HepG2 (cell line): ENCODE measurements at regions not wholly inside any gene's neighbourhood (a gene's known extent, or its start where the extent isn't known, plus 50 kb on each side); places are given as distances from the start of the nearest gene placed in this dataset.

ENCODE experiments used
- ATAC-seq: fragments of 200-7000 bp; cut with Tn5 transposase; 3 replicates; pipeline ENCODE4 v1.9.1; 2020; ENCODE audit warnings: mild to moderate bottlenecking, moderate library complexity
- BruUV-seq: library from RNA; stranded (reverse); fragments of 400-500 nt; replicated peaks from 2 replicates; lab custom pipeline; 2021; lab: Mats Ljungman, UMichigan
- CTCF ChIA-PET: fragments of 300-600 bp; formaldehyde crosslinking; extraction: SDS; loops from one replicate; lab custom pipeline; 2021; ENCODE audit warnings: low total read pairs, inconsistent platforms, low intra/inter-chr PET ratio; lab: Yijun Ruan, JAX
- POLR2A ChIA-PET: fragments of 350-600 bp; sonication (Branson Sonifier 250); formaldehyde crosslinking; loops from one replicate; lab custom pipeline; 2020; ENCODE audit warnings: antibody characterized with exemption, inconsistent platforms; lab: Yijun Ruan, JAX
- DNase-seq: peaks from one replicate; pipeline ENCODE4 v3.0.0-alpha.2; 2015; ENCODE audit warnings: low spot score
- FAIRE-seq: peaks from 3 replicates; lab custom pipeline; 2011; peaks lifted over from hg19 to GRCh38; lab: Jason Lieb, UNC
- H2AFZ ChIP-seq: one replicate; pipeline ENCODE4 v1.6.1; 2011; ENCODE audit warnings: low read length, inconsistent platforms
- H3K27ac ChIP-seq: fragments of 300-600 bp; 3 replicates; pipeline ENCODE4 v1.8.0; 2011; ENCODE audit warnings: mixed run types, mild to moderate bottlenecking, mixed read lengths, low read length, inconsistent platforms; ENCODE audit not compliant: insufficient read depth; ENCODE audit errors: extremely low read length
- H3K27me3 ChIP-seq, 2 experiments: fragments of 200-600 bp in 1 of 2; 2 replicates in 1 of 2; 3 replicates in 1 of 2; pipeline versions ENCODE4 v1.6.0 to v1.8.0; 2011; ENCODE audit warnings: low read length in 2 of 2, mild to moderate bottlenecking in 2 of 2, moderate library complexity in 2 of 2, inconsistent platforms in 1 of 2; ENCODE audit not compliant: insufficient read depth in 2 of 2, control insufficient read depth in 1 of 2
- H3K36me3 ChIP-seq, 2 experiments: fragments of 200-600 bp in 1 of 2; replicated peaks in 1 of 2; 2 replicates in 1 of 2; 3 replicates in 1 of 2; pipeline versions ENCODE4 v1.5.1 to v1.8.0; 2011; ENCODE audit warnings: low read length in 2 of 2, inconsistent platforms in 1 of 2; ENCODE audit not compliant: insufficient read depth in 2 of 2, control insufficient read depth in 1 of 2
- H3K4me1 ChIP-seq: 2 replicates; pipeline ENCODE4 v1.5.1; 2012; ENCODE audit warnings: low read length, inconsistent platforms; ENCODE audit not compliant: insufficient read depth
- H3K4me2 ChIP-seq: 2 replicates; pipeline ENCODE4 v1.6.0; 2011; ENCODE audit warnings: low read depth, low read length, inconsistent platforms
- H3K4me3 ChIP-seq, 3 experiments: fragments of 200-600 bp in 1 of 3; sonication (generic), shearing (Covaris generic) in 1 of 3; replicated peaks in 1 of 3; 2 replicates each; pipeline ENCODE4 v1.5.1; 2011 to 2016; ENCODE audit warnings: low read length in 3 of 3, inconsistent platforms in 2 of 3, low read depth in 2 of 3, mild to moderate bottlenecking in 2 of 3, control low read depth in 1 of 3, mixed read lengths in 1 of 3; ENCODE audit not compliant: insufficient read depth in 1 of 3
- H3K79me2 ChIP-seq: one replicate; pipeline ENCODE4 v1.6.1; 2011; ENCODE audit warnings: low read length, inconsistent platforms; ENCODE audit not compliant: insufficient read depth
- H3K9ac ChIP-seq: 2 replicates; pipeline ENCODE4 v1.6.0; 2011; ENCODE audit warnings: mild to moderate bottlenecking, low read depth, low read length, inconsistent platforms; ENCODE audit not compliant: insufficient read depth
- H3K9me3 ChIP-seq: 2 replicates; pipeline ENCODE4 v1.5.1; 2012; ENCODE audit warnings: mild to moderate bottlenecking, low read length
- H4K20me1 ChIP-seq: 2 replicates; pipeline ENCODE4 v1.6.0; 2011; ENCODE audit warnings: inconsistent platforms, mild to moderate bottlenecking, low read length, moderate library complexity; ENCODE audit not compliant: insufficient read depth
- ARHGAP35 ChIP-seq: sonication (generic); formaldehyde crosslinking; IDR thresholded peaks from 2 replicates; pipeline ENCODE4 v1.9.0; 2022; ENCODE audit warnings: mild to moderate bottlenecking, inconsistent platforms, moderate library complexity, missing genetic modification reagents, borderline replicate concordance
- FIP1L1 ChIP-seq: fragments of 200-400 bp; formaldehyde crosslinking; IDR thresholded peaks from 2 replicates; pipeline ENCODE4 v1.6.1; 2018; ENCODE audit warnings: low read depth, mild to moderate bottlenecking, low read length, moderate library complexity, borderline replicate concordance; ENCODE audit not compliant: insufficient read depth
- HNF4G ChIP-seq, 2 experiments: sonication (generic) in 1 of 2; formaldehyde crosslinking in 1 of 2; IDR thresholded peaks; 2 replicates each; pipeline versions ENCODE4 v1.4.0 to v1.6.1; 2011 to 2020; ENCODE audit warnings: borderline replicate concordance in 2 of 2, low read depth in 2 of 2, mild to moderate bottlenecking in 2 of 2, low read length in 1 of 2, missing genetic modification reagents in 1 of 2, moderate library complexity in 1 of 2
- MTA3 ChIP-seq: sonication (generic); formaldehyde crosslinking; IDR thresholded peaks from 2 replicates; pipeline ENCODE4 v1.4.0; 2020; ENCODE audit warnings: missing genetic modification reagents
- MYNN ChIP-seq: sonication (generic); formaldehyde crosslinking; IDR thresholded peaks from 2 replicates; pipeline ENCODE4 v1.4.0; 2020; ENCODE audit warnings: mild to moderate bottlenecking, low read depth, missing genetic modification reagents
- ZBTB1 ChIP-seq: sonication (generic); formaldehyde crosslinking; IDR thresholded peaks from 2 replicates; pipeline ENCODE4 v1.4.0; 2020; ENCODE audit warnings: missing genetic modification reagents, borderline replicate concordance
- ZFP36L2 ChIP-seq: sonication (generic); formaldehyde crosslinking; IDR thresholded peaks from 2 replicates; pipeline ENCODE4 v1.4.0; 2020; ENCODE audit warnings: missing genetic modification reagents
- ZNF33A ChIP-seq: sonication (generic); formaldehyde crosslinking; IDR thresholded peaks from 2 replicates; pipeline ENCODE4 v1.5.1; 2020; ENCODE audit warnings: missing genetic modification reagents, mild to moderate bottlenecking, moderate library complexity, borderline replicate concordance
- ZNF367 ChIP-seq: sonication (generic); formaldehyde crosslinking; IDR thresholded peaks from 2 replicates; pipeline ENCODE4 v1.4.0; 2020; ENCODE audit warnings: missing genetic modification reagents, borderline replicate concordance
- ZNF468 ChIP-seq: sonication (generic); formaldehyde crosslinking; IDR thresholded peaks from 2 replicates; pipeline ENCODE4 v1.8.0; 2022; ENCODE audit warnings: mild to moderate bottlenecking, moderate library complexity, missing genetic modification reagents
- WGBS: methylation state at CpG from one replicate; pipeline ENCODE4 v1.1.6; 2017; ENCODE audit warnings: low lambda C conversion rate; 5-methylcytosine and 5-hydroxymethylcytosine counted together
- in situ Hi-C: cut with HindIII; loops from 2 replicates; pipeline ENCODE4 v1.10.0; 2017; ENCODE audit warnings: low pct_unique_long_range_greater_than_20kb; ENCODE audit not compliant: extremely low pct_ligation_motif_present
- intact Hi-C: fragments of 100-400 bp; cut with micrococcal nuclease; formaldehyde crosslinking; loops from one replicate; pipeline ENCODE4 v1.10.0; 2022; ENCODE audit not compliant: unreplicated experiment
- TF ChIP-seq, protein P1 (sequence below): IDR thresholded peaks from 2 replicates; pipeline ENCODE4 v1.6.1; 2018; ENCODE audit warnings: missing genetic modification reagents, mild to moderate bottlenecking, missing compliant biosample characterization
- TF ChIP-seq, protein P2 (sequence below): sonication (generic); formaldehyde crosslinking; IDR thresholded peaks from 2 replicates; pipeline ENCODE4 v1.4.0; 2020; ENCODE audit warnings: missing genetic modification reagents, low read depth, mild to moderate bottlenecking, borderline replicate concordance
- TF ChIP-seq, protein P3 (sequence below): sonication (generic); formaldehyde crosslinking; conservative IDR thresholded peaks from 2 replicates; pipeline ENCODE4 v1.5.0; 2020; ENCODE audit warnings: missing genetic modification reagents
- TF ChIP-seq, protein P4 (sequence below): sonication (generic); formaldehyde crosslinking; IDR thresholded peaks from 2 replicates; pipeline ENCODE4 v1.4.0; 2020; ENCODE audit warnings: missing genetic modification reagents, borderline replicate concordance
- TF ChIP-seq, protein P5 (sequence below): sonication (generic); formaldehyde crosslinking; IDR thresholded peaks from 2 replicates; pipeline ENCODE4 v1.4.0; 2020; ENCODE audit warnings: mild to moderate bottlenecking, missing genetic modification reagents

DNA sequence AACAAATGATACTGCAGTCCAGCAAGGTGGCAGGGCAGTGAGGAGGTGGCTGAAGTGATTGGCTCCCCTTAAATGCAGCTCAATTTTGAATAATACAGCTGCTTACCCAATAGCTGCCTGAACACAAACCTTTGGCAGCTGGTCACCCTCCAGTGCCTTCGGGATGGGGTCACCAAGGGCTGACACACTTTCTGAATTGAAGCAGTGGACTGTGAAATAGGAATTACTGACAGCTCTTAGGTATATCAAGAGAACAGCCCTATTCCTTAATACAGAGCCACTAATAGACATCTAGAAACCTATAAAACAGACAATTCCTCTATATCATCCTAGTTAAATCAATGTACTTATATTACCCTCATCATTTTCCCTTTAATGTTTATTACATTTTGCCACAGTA, 474.2 kb upstream of the KIRREL3 start:
- H3K4me2 ChIP-seq = no peak overlapping the region
- ATAC-seq (no peak), DNase-seq (no peak), FAIRE-seq (no peak)
- H2AFZ ChIP-seq = no peak overlapping the region
- H4K20me1 ChIP-seq = no peaks in the 10 kb centered on the region
- H3K79me2 ChIP-seq = no peaks in the 10 kb centered on the region
- H3K27me3 ChIP-seq = no peaks in the 10 kb centered on the region
- H3K4me1 ChIP-seq = no peaks in the 10 kb centered on the region
- in situ Hi-C loops = no loop called here
- ChIA-PET POLR2A (no interaction called here), CTCF (no interaction called here)
- H3K9me3 ChIP-seq = peaks cover 23% of the 10 kb centered on the region
- intact Hi-C loops = no loop called here
- no peak for TF ChIP-seq HNF4G (IDR thresholded peaks at IDR 0.05; ENCODE audit: borderline replicate concordance, low read depth, low read length)
- no peak for TF ChIP-seq HNF4G (CRISPR knock-in tag; IDR thresholded peaks at IDR 0.05; ENCODE audit: borderline replicate concordance, low read depth)
- TF ChIP-seq, protein P1, sequence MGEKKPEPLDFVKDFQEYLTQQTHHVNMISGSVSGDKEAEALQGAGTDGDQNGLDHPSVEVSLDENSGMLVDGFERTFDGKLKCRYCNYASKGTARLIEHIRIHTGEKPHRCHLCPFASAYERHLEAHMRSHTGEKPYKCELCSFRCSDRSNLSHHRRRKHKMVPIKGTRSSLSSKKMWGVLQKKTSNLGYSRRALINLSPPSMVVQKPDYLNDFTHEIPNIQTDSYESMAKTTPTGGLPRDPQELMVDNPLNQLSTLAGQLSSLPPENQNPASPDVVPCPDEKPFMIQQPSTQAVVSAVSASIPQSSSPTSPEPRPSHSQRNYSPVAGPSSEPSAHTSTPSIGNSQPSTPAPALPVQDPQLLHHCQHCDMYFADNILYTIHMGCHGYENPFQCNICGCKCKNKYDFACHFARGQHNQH (CRISPR knock-in tag) = no peak
- TF ChIP-seq ZFP36L2 = no peak
- TF ChIP-seq, protein P2, sequence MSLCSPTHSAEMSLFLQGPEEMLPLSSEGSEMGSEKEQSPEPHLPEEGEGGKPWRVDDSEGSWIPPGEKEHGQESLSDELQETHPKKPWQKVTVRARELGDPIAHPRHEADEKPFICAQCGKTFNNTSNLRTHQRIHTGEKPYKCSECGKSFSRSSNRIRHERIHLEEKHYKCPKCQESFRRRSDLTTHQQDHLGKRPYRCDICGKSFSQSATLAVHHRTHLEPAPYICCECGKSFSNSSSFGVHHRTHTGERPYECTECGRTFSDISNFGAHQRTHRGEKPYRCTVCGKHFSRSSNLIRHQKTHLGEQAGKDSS (CRISPR knock-in tag) = no peak
- TF ChIP-seq MYNN (CRISPR knock-in tag) = no peak
- TF ChIP-seq ZNF33A = no peak
- TF ChIP-seq, protein P3, sequence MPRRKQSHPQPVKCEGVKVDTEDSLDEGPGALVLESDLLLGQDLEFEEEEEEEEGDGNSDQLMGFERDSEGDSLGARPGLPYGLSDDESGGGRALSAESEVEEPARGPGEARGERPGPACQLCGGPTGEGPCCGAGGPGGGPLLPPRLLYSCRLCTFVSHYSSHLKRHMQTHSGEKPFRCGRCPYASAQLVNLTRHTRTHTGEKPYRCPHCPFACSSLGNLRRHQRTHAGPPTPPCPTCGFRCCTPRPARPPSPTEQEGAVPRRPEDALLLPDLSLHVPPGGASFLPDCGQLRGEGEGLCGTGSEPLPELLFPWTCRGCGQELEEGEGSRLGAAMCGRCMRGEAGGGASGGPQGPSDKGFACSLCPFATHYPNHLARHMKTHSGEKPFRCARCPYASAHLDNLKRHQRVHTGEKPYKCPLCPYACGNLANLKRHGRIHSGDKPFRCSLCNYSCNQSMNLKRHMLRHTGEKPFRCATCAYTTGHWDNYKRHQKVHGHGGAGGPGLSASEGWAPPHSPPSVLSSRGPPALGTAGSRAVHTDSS (CRISPR knock-in tag) = no peak
- no peak for TF ChIP-seq ARHGAP35 (CRISPR knock-in tag)
- TF ChIP-seq FIP1L1 = no peak
- no peak for TF ChIP-seq ZBTB1 (CRISPR knock-in tag)
- TF ChIP-seq, protein P4, sequence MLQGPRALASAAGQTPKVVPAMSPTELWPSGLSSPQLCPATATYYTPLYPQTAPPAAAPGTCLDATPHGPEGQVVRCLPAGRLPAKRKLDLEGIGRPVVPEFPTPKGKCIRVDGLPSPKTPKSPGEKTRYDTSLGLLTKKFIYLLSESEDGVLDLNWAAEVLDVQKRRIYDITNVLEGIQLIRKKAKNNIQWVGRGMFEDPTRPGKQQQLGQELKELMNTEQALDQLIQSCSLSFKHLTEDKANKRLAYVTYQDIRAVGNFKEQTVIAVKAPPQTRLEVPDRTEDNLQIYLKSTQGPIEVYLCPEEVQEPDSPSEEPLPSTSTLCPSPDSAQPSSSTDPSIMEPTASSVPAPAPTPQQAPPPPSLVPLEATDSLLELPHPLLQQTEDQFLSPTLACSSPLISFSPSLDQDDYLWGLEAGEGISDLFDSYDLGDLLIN = no peak
- TF ChIP-seq ZNF468 (CRISPR knock-in tag) = no peak
- TF ChIP-seq MTA3 (CRISPR knock-in tag) = no peak
- no peak for TF ChIP-seq ZNF367
- TF ChIP-seq, protein P5, sequence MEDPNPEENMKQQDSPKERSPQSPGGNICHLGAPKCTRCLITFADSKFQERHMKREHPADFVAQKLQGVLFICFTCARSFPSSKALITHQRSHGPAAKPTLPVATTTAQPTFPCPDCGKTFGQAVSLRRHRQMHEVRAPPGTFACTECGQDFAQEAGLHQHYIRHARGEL (CRISPR knock-in tag) = no peak
- TF ChIP-seq, all 625 proteins: peak for 0
- Histone ChIP-seq H3K27ac (no peak overlapping the region), H3K4me3 (no peak overlapping the region), H3K36me3 (no peaks in the 10 kb centered on the region), H3K9ac (no peak overlapping the region)
- BruUV-seq = no TSS peak
- WGBS = 0% methylated on average over 1 of the region's 1 CpG
